SKM-1 (cell line): ENCODE measurements at regions not wholly inside any gene's neighbourhood (a gene's known extent, or its start where the extent isn't known, plus 50 kb on each side); places are given as distances from the start of the nearest gene placed in this dataset.

ENCODE experiments used
- DNase-seq: peaks from one replicate; lab custom pipeline; 2025; ENCODE audit not compliant: unreplicated experiment; lab: John Stamatoyannopoulos, UW

GRCh38 chr9:11457825-11458790, 845.3 kb upstream of the PTPRD start:
- no peak for DNase-seq

- DNase-seq = no peak
Measured at GRCh38 chr9:11469745-11470144, 856.9 kb upstream of the PTPRD start.

- no peak for DNase-seq
Measured at GRCh38 chr9:11471321-11471720, 858.5 kb upstream of the PTPRD start.

GRCh38 chr9:11500780-11501179, 888.0 kb upstream of the PTPRD start:
- DNase-seq = no peak

- no peak for DNase-seq
Measured at GRCh38 chr9:11506980-11507379, 894.2 kb upstream of the PTPRD start.

GRCh38 chr9:11537566-11537965, 924.8 kb upstream of the PTPRD start:
- no peak for DNase-seq

- no peak for DNase-seq
Measured at GRCh38 chr9:11542781-11543180, 930.0 kb upstream of the PTPRD start.

- DNase-seq = no peak
Measured at GRCh38 chr9:11546231-11546630, 933.4 kb upstream of the PTPRD start.

- no peak for DNase-seq
Measured at GRCh38 chr9:11549311-11549794, 936.6 kb upstream of the PTPRD start.

GRCh38 chr9:11551106-11551505, 938.3 kb upstream of the PTPRD start:
- no peak for DNase-seq

GRCh38 chr9:11558043-11558442, 945.2 kb upstream of the PTPRD start:
- no peak for DNase-seq

- no peak for DNase-seq
Measured at GRCh38 chr9:11559001-11559776, 946.4 kb upstream of the PTPRD start.

- DNase-seq = no peak
Measured at GRCh38 chr9:11577522-11577921, 964.7 kb upstream of the PTPRD start.

GRCh38 chr9:11595756-11596155, 983.0 kb upstream of the PTPRD start:
- DNase-seq = no peak

- DNase-seq = no peak
Measured at GRCh38 chr9:11618241-11618805, 1005.5 kb upstream of the PTPRD start.

- no peak for DNase-seq
Measured at GRCh38 chr9:11632691-11633090, 1019.9 kb upstream of the PTPRD start.

GRCh38 chr9:11646831-11647230, 1034.0 kb upstream of the PTPRD start:
- DNase-seq = no peak

- DNase-seq = no peak
Measured at GRCh38 chr9:11653867-11654266, 1039.3 kb upstream of the TYRP1 start.

GRCh38 chr9:11663913-11664312, 1029.3 kb upstream of the TYRP1 start:
- no peak for DNase-seq

GRCh38 chr9:11676821-11677220, 1016.4 kb upstream of the TYRP1 start:
- DNase-seq = no peak

- no peak for DNase-seq
Measured at GRCh38 chr9:11686733-11687132, 1006.5 kb upstream of the TYRP1 start.

- DNase-seq = no peak
Measured at GRCh38 chr9:11697126-11697525, 996.1 kb upstream of the TYRP1 start.
